Bone marrow (tissue), 2 donors: ENCODE measurements at regions not wholly inside any gene's neighbourhood (a gene's known extent, or its start where the extent isn't known, plus 50 kb on each side); places are given as distances from the start of the nearest gene placed in this dataset.

Source experiments
- DNase-seq, 2 donors: peaks; one replicate each; lab custom pipeline; 2025; lab: John Stamatoyannopoulos, UW

- DNase-seq, result no peak
Measured at GRCh38 chr11:8799273-8799672, 111.7 kb upstream of the AKIP1 start.

- DNase-seq, result no peak
Measured at GRCh38 chr11:8800520-8801110, 110.4 kb upstream of the AKIP1 start.

- no peak for DNase-seq
Measured at GRCh38 chr11:8801121-8801520, 109.9 kb upstream of the AKIP1 start.

GRCh38 chr11:8802251-8802650, 108.7 kb upstream of the AKIP1 start:
- no peak for DNase-seq

- no peak for DNase-seq
Measured at GRCh38 chr11:8803973-8804372, 107.0 kb upstream of the AKIP1 start.

- DNase-seq, result no peak
Measured at GRCh38 chr11:8805296-8805695, 105.7 kb upstream of the AKIP1 start.

- no peak for DNase-seq
Measured at GRCh38 chr11:8806974-8807373, 104.0 kb upstream of the AKIP1 start.

- no peak for DNase-seq
Measured at GRCh38 chr11:8807544-8808225, 103.3 kb upstream of the AKIP1 start.

GRCh38 chr11:8808226-8808585, 102.8 kb upstream of the AKIP1 start:
- no peak for DNase-seq

- no peak for DNase-seq
Measured at GRCh38 chr11:8809241-8809938, 101.6 kb upstream of the AKIP1 start.

GRCh38 chr11:8809939-8810539, 101.0 kb upstream of the AKIP1 start:
- DNase-seq, result no peak

GRCh38 chr11:8810540-8811301, 100.3 kb upstream of the AKIP1 start:
- no peak for DNase-seq

GRCh38 chr11:8811571-8811970, 99.4 kb upstream of the AKIP1 start:
- no peak for DNase-seq

- no peak for DNase-seq
Measured at GRCh38 chr11:8812438-8812837, 98.6 kb upstream of the AKIP1 start.

GRCh38 chr11:8813658-8814057, 97.3 kb upstream of the AKIP1 start:
- DNase-seq, result peak in 1 of 2 donors; percentile 26

GRCh38 chr11:8814209-8814922, 96.6 kb upstream of the AKIP1 start:
- DNase-seq, result no peak

GRCh38 chr11:8814923-8815240, 96.1 kb upstream of the AKIP1 start:
- DNase-seq, result no peak

- no peak for DNase-seq
Measured at GRCh38 chr11:8818421-8818820, 92.6 kb upstream of the AKIP1 start.

- no peak for DNase-seq
Measured at GRCh38 chr11:8820401-8820800, 90.6 kb upstream of the AKIP1 start.

- no peak for DNase-seq
Measured at GRCh38 chr11:8822469-8822868, 88.5 kb upstream of the AKIP1 start.

GRCh38 chr11:8823174-8823742, 87.7 kb upstream of the AKIP1 start:
- DNase-seq, result no peak
